ENCODE measurements at regions not wholly inside any gene's neighbourhood (a gene's known extent, or its start where the extent isn't known, plus 50 kb on each side); places are given as distances from the start of the nearest gene placed in this dataset.
"Not testable (repeated sequence)": the region's sequence is repeated elsewhere in the genome, so short reads cannot be mapped to it uniquely, and the experiment has no call there.

DNA sequence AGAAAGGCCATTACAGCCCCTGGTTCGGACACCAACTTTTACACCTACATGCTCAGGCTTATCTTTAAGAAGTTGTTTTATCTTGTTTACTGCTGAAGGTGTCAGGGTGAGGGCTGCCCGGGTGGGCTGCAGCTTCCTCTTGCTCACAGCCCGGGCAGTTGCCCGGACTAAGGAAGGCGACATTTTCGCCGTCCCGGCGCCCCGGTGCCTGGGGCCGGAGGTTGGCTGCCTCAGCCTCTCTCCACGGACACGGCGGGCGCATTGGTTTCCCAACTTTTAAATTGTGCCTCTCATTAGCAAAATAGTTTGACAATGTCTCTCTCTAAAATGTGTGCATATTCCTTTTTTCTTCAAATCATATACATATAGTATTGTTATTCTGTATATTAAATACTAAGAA, 198.5 kb downstream of the LRRC70 start:
- not testable (repeated sequence) for TF ChIP-seq RELA (IDR thresholded peaks at IDR 0.05; ENCODE audit: borderline replicate concordance, partially characterized antibody); ZNF24 (IDR thresholded peaks at IDR 0.05); CTCF (IDR thresholded peaks at IDR 0.05 in 2 of 3, conservative IDR thresholded peaks at IDR 0.05 in 1 of 3; ENCODE audit: control insufficient read depth in 2 of 3, extremely low read depth in 1 of 3, insufficient read depth in 1 of 3, low read depth in 3 of 3, low read length in 3 of 3); IRF3 (IDR thresholded peaks at IDR 0.05)
- TF ChIP-seq, protein P1, sequence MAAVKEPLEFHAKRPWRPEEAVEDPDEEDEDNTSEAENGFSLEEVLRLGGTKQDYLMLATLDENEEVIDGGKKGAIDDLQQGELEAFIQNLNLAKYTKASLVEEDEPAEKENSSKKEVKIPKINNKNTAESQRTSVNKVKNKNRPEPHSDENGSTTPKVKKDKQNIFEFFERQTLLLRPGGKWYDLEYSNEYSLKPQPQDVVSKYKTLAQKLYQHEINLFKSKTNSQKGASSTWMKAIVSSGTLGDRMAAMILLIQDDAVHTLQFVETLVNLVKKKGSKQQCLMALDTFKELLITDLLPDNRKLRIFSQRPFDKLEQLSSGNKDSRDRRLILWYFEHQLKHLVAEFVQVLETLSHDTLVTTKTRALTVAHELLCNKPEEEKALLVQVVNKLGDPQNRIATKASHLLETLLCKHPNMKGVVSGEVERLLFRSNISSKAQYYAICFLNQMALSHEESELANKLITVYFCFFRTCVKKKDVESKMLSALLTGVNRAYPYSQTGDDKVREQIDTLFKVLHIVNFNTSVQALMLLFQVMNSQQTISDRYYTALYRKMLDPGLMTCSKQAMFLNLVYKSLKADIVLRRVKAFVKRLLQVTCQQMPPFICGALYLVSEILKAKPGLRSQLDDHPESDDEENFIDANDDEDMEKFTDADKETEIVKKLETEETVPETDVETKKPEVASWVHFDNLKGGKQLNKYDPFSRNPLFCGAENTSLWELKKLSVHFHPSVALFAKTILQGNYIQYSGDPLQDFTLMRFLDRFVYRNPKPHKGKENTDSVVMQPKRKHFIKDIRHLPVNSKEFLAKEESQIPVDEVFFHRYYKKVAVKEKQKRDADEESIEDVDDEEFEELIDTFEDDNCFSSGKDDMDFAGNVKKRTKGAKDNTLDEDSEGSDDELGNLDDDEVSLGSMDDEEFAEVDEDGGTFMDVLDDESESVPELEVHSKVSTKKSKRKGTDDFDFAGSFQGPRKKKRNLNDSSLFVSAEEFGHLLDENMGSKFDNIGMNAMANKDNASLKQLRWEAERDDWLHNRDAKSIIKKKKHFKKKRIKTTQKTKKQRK (IDR thresholded peaks at IDR 0.05; ENCODE audit: low read depth, low read length): not testable (repeated sequence)

Data from GM12878 (cell line).